C4-2B (cell line): ENCODE measurements at regions not wholly inside any gene's neighbourhood (a gene's known extent, or its start where the extent isn't known, plus 50 kb on each side); places are given as distances from the start of the nearest gene placed in this dataset.

Experiments
- ZFX ChIP-seq: fragments of 450-650 bp; IDR thresholded peaks from 2 replicates; pipeline ENCODE4 v1.6.1; 2017
- TF ChIP-seq, protein P1 (sequence below): fragments of 450-650 bp; conservative IDR thresholded peaks from 2 replicates; pipeline ENCODE4 v1.5.1; 2017; ENCODE audit warnings: mild to moderate bottlenecking

DNA sequence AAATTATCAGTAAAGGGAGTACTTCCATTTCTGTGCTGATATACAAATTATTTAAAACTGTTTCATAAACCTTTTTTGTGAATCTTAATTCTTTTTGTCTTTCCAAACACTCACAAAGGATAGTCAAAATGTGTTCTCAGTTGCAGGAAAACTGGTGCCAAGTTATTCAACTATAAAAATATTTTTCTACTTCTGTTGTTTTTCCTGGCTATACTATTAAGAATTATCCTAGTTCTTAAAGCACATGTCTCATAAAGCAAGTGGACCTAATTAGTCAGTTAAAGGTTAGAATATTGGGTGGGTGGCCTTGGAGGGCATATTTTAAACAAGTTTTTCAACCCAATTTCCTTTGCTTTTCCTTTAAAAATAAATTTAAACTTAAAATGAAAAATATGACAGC is 1460.3 kb upstream of the SLC10A2 start:
- TF ChIP-seq, protein P1, sequence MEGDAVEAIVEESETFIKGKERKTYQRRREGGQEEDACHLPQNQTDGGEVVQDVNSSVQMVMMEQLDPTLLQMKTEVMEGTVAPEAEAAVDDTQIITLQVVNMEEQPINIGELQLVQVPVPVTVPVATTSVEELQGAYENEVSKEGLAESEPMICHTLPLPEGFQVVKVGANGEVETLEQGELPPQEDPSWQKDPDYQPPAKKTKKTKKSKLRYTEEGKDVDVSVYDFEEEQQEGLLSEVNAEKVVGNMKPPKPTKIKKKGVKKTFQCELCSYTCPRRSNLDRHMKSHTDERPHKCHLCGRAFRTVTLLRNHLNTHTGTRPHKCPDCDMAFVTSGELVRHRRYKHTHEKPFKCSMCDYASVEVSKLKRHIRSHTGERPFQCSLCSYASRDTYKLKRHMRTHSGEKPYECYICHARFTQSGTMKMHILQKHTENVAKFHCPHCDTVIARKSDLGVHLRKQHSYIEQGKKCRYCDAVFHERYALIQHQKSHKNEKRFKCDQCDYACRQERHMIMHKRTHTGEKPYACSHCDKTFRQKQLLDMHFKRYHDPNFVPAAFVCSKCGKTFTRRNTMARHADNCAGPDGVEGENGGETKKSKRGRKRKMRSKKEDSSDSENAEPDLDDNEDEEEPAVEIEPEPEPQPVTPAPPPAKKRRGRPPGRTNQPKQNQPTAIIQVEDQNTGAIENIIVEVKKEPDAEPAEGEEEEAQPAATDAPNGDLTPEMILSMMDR, result no peak
- TF ChIP-seq ZFX, result no peak
